Right ventricle myocardium superior (tissue), 1 donor: ENCODE measurements at regions not wholly inside any gene's neighbourhood (a gene's known extent, or its start where the extent isn't known, plus 50 kb on each side); places are given as distances from the start of the nearest gene placed in this dataset.

ENCODE experiments used
- ATAC-seq: fragments of 200-7000 bp; cut with Tn5 transposase; one replicate; pipeline ENCODE4 v1.9.1; 2020; ENCODE audit warnings: mild to moderate bottlenecking; ENCODE audit not compliant: poor library complexity
- DNase-seq: peaks from one replicate; pipeline ENCODE4 v3.0.0-alpha.2; 2020
- intact Hi-C: fragments of 100-400 bp; cut with DNase I; formaldehyde crosslinking; loops from one replicate; pipeline ENCODE4 v1.11.2; 2022
- donor health status: DM: no; HTN: yes; CAD: no; lungs with severe emphysema.

DNA sequence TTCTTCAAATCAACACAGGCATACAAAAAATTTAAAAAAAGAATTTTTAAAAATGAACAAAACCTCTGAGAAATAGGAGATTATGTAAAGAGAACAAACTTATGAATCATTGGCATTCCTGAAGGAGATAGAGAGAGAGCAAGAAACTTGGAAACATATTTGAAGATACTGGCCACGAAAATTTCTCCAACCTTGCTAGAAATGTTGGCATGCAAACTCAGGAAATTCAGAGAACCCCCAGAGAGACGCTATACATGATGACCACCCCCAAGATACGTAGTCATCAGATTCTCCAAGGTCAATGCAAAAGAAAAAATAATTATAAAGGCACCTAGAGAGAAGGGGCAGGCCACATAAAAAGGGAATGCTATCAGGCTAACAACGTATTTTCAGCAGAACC lies 472.5 kb downstream of the MTRR start:
- intact Hi-C loops: no loop called here
- ATAC-seq: no peak
- no peak for DNase-seq

DNA sequence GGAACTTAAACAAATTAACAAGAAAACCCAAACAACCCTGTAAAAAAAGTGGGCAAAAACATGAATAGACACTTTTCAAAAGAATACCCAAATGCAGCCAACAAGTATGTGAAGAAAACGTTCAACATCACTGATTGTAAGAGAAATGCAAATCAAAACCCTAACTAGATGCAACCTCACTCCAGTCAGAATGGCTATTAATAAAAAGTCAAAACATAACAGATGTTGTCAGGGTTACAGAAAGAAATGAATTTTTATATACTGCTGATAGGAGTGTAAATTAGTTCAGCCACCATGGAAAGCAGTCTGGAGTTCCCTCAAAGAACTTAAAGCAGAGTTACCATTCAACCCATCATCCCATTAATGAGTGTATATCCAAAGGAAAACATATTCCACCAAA lies 479.0 kb downstream of the MTRR start:
- ATAC-seq (no peak), DNase-seq (no peak)
- intact Hi-C loops: no loop called here

DNA sequence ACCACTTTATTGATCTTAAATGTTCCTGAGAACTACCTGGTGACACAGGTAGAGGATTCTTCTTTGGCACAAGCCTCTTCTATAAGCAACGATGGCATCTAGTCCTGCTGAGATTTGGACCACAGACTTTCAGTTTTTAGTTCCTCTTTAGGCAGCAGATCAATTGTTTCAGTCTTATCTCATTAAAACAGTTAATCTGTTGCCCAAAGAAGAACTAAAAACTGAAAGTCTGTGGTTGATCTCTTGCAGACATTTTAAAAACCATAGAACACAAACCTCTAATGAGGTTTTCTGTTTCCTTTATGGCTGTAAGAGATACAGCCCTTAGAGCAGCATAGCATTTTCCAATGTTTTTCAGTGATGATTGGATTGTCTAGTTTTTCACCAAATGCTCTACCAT lies 480.9 kb downstream of the MTRR start:
- intact Hi-C loops: no loop called here
- no peak for ATAC-seq
- DNase-seq: no peak

DNA sequence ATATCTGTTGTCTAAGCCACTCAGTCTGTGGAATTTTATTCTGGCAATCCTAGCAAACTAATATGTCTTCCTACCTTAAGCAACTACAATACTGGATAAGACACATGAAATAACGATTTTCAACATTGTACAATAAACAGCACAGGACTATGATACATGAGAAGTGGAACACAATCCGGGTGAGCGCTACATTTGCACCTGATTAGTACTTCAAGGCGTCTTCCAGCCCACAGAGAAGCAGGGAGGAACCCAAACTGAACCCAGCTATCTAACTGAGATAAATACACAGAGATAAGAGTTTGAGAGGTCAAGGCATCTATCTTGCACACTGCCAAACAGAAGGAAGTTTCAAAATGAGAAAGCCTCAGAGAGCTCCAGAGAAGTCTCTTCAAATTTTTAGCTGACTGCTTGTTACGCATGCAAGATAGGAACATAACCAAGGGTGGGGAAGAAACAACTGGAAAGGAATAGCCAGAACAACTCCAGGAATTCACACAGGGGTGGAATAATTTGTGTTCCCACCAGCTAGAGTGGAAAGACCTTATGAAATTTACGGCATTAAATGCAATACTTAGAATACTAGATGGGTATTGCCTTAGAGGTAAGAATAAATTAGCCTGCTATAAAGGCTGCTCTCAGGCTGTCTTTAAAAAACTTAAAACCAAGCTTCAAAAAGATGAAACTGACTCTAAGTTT lies 481.8 kb downstream of the MTRR start:
- intact Hi-C loops: no loop called here
- ATAC-seq (no peak), DNase-seq (no peak)

DNA sequence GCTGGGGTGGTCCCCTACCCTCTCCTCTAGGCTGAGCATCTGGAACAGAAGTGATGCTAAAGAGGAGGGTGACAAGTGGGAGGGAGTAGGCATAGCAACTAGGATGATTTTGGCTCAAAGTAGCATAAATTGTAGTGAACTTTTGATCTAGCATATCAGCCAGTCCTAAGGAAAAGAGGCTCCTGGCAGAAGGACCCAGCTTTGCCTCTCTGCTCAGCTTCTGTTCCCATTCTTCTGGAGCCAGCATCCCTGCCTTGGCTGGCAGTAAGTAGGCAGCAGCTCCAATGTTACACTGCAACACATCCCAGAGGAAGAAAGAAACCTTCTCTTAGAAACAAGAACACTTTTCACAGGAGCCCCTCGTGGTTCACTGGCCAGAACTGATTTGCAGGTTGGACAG lies 487.0 kb downstream of the MTRR start:
- intact Hi-C loops: no loop called here
- DNase-seq (no peak), ATAC-seq (no peak)

DNA sequence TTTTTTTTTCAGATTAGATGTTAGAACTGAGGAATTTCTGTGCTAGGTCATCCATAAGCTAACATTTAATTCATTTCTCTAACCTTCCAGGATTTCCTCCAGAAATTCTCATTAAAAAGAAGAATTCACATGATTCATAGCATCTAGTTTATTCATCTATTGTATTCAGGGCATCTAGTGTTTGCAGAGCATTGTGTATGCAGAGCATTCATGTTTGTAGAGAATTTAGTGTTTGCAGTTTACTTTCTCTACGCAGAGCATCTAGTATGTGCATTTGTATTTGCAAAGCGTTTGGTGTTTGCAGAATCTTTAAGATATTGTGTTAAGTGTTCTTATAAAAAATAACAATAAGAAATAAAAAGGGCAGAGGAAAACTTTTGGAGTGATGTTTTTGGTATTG lies 491.1 kb downstream of the MTRR start:
- intact Hi-C loops: no loop called here
- no peak for ATAC-seq
- no peak for DNase-seq

DNA sequence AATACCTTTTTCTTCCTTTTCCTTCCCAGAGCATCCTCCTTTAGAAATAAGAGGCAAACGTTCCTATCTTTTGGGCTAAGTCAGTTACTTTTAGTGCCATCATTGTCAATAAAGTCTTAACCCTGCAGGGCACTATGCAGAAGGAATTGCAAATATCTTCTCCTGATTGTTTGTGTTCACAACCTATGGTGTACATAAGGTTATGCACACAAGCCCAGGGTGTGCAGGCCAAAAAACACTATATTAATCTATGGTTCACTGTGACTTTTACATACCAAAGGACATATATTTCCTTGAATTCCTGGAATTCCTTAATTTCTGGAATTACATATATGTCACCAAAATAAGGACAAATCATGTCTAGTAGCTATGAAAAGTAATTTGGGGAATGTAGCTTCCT lies 493.5 kb downstream of the MTRR start:
- ATAC-seq: no peak
- DNase-seq: no peak
- intact Hi-C loops: no loop called here

DNA sequence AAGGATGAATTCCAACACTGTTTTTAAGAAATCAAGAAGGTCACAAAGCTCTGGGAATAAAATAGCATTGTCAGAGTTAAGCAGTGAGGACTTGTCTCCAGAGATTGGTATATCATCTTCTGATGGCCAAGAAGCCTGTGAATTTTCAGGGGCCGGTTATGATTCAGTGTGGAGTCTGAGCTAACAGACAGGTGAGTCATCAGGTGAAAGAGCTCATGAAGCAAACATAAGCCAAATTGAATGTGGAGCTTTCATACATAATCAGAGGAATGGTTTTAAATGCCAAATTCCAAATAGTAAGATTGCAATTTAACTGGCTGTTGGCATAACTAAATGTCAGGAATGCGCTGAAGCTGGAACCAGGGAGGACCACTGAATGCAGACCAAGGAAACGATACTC lies 494.2 kb downstream of the MTRR start:
- ATAC-seq (no peak), DNase-seq (no peak)
- intact Hi-C loops: no loop called here

DNA sequence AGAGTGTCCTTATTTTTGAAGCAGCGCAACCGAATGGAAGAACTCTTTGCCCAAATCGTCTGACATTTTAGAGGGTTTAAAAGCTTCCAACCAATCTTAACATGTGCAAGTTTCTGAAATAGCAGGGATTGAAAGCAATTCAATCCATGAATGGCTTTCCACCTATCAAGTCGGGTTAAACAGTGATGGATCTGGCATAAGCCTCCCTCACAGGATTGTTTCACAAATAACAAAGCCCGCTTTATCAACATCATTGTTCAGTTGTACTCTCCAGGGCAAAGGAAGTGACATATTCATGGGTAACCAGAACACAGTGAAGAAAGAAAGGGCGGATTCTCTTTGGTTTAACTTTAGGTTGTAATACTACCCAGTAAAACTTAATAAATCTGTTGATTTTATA lies 497.3 kb downstream of the MTRR start:
- no peak for ATAC-seq
- DNase-seq: no peak
- intact Hi-C loops: no loop called here

DNA sequence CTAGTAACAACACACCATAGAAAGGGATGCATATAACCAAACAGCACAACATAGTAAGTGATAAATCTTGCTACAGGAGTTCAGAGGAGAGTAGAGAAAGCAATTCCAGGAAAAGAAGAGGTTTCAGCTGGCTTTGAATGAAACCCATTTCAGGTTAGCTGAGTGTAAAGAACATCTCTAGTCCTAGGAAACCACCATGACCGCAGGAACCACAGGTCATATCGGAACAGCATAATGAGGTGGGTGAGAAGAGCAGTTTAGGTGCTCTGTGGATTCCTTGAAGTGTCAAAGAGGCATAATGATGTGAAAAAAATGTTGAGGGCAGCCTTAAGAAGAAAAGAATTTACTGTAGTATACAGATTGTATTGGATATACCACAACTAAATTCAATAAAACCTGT lies 507.5 kb downstream of the MTRR start:
- no peak for ATAC-seq
- DNase-seq: no peak
- intact Hi-C loops: no loop called here

DNA sequence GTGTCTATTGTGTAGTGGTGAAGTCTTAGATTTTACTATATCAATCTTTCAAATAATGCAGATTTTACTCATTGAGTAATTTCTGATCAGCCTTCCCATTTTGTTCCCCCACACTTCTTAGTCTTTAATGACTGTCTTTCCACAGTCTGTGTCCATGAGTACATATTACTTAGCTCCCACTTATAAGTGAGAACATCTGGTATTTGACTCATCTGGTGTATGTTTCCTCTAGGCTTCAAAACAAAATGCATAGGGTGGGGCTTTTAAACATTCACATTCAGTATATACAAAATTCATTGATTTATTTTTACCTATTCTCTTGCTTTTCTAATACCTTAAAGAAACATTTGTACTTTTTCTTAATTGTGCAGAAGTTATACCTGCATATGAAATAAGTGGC lies 513.0 kb downstream of the MTRR start:
- ATAC-seq (no peak), DNase-seq (no peak)
- intact Hi-C loops: no loop called here

DNA sequence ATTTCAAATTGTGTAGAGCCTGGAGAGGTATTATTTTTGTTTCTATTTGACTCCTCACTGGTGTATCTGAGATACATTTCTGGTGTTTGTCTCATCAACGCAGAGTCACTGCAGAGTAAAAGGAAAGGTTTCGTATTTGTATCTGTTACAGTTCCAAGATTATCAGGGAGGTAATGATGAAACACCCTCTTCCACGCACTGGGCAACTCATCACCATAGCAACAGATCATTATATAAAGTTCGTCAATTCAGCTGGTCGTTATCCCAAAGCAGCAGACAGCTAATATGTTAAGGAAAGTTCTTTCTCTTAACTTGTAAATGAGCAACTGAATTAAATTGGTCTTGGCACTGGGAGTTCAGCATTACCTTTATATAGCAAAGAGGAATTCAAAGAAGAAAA lies 513.5 kb downstream of the MTRR start:
- intact Hi-C loops: no loop called here
- ATAC-seq (no peak), DNase-seq (no peak)

DNA sequence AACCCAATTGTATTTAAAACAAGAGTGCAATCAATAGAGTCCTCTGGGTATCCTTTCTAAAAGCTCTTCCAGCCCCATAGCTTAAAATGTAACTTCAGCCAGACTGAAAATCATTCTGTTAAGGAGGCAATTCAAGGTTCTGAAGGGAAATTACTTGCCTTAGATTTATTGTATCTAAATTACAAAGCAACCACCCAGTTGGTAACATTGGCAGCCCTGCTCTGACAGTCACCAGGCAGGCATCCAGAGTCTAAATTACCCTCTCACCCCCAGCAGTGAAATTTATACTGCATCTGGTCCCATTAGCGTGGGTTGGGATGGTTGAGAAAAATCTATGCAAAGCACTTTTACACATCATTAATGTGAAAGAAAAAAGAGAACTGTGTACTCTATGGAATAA lies 514.7 kb downstream of the MTRR start:
- no peak for DNase-seq
- intact Hi-C loops: no loop called here
- ATAC-seq: no peak

DNA sequence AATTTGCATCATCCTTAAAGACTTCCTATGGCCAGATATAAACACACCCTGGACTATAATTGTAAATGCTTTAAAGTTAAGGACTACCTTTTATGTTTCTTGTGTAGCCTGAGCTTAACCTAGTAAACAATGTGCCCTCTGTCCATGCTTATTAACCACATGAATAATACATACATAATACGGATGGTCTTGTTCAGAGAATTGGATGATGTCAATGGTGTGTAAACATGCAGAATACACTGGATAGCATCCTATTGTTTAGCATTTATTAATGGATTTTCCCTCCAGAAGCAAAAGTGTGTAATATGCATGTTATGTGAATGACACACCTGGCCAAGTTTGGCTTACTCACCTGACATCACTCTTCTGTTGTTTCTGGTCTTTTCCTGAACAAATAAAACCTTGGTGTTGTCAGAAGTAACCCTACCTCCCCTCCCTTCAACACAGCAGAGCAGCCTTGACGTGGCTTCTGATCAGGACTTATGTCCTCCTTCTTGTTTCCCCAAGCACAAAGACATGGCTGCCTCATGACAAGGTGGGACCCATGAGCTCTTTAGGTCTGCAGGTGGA lies 517.9 kb downstream of the MTRR start:
- ATAC-seq (no peak), DNase-seq (no peak)
- intact Hi-C loops: no loop called here

DNA sequence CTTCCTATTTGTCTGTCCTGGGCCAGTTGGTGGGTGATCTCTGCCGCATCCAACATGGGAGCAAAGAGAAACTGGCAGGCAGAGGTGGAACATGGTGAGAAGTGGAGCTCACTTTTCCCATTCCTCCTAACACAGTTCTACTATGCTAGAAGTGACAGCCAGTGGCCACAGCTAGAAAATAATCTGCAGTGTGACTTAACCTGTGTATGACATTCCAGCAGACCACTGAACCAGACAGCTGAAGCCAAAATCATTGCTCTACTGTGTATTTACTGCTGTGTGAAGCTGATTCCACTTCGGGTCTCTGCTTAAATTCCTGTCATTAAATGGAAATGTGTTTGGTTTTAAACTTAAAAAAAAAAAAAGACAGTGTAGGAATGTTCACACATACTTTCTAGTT lies 523.0 kb downstream of the MTRR start:
- no peak for ATAC-seq
- intact Hi-C loops: no loop called here
- DNase-seq: no peak

DNA sequence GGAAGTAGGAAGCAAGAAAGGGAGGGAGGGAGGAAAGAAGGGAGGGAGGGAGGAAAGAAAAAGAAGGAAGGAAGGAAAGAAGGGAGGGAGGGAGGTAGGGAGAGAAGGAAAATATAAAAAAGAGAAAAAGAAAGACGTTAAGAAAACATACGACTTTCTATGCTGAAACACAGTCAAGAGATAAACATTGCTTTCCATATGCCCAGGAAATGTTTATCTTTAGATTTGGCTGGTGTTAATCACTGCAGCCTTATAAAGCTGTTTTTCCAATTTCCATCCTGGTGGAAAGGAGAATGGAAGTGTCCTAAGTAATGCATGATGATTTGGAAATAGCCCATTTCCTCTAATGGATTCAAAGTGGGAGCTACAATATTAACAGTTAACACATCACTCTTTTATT lies 524.3 kb downstream of the MTRR start:
- intact Hi-C loops: no loop called here
- no peak for DNase-seq
- no peak for ATAC-seq

DNA sequence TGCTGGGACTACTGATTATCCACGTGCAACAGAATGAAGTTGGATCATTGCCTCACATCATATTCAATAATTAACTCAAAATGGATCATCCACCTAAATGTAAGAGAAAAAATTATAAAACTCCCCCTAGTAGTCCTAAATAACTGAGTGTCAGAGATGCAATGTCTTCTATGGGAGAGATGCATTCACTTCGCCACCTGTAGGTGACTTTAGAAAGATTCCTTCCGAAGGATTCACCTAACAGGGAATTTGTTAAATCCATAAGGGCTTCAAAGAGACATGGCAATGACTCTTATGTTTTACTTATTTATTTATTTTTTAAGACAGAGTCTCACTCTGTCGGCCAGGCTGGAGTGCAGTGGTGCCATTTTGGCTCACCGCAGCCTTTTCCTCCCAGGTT lies 526.0 kb downstream of the MTRR start:
- intact Hi-C loops: no loop called here
- DNase-seq: no peak
- ATAC-seq: no peak

DNA sequence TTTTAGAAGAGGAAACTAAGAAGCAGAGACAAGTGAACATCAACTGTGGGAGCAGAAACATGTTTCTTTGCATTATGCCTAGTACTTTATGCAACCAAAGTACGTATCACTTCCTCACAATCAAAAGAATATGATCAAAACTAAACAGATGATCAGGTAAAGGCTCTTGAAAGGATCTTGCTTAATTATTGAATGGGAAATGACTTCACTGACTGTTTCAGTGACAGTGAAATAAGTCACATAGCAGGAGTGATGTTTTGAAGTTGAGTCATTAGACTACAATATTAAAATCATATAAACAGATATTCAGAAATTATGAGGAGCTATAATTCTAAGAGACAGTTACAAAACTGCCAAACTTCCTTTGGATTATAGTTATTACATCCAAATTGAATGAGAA lies 527.3 kb downstream of the MTRR start:
- intact Hi-C loops: no loop called here
- ATAC-seq: no peak
- no peak for DNase-seq

DNA sequence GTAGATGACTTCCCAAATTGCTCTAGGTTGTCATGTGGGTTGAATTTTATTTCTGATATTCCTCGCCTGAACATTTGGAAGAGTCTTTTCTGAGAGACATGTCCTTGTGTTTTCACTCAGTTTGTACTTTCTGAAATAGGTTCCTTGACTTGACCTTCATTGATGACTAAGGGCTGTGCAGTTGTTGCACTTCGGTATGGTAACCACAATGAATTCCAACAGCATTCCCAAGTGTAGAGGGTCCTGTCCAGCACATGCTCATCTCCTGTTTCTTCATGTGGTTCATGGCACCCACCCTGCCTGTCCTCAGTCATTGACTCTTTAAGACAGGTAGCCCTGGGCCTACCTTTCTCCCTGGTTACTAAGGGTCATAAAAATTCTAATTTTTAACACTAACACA lies 527.8 kb downstream of the MTRR start:
- intact Hi-C loops: no loop called here
- no peak for DNase-seq
- no peak for ATAC-seq

DNA sequence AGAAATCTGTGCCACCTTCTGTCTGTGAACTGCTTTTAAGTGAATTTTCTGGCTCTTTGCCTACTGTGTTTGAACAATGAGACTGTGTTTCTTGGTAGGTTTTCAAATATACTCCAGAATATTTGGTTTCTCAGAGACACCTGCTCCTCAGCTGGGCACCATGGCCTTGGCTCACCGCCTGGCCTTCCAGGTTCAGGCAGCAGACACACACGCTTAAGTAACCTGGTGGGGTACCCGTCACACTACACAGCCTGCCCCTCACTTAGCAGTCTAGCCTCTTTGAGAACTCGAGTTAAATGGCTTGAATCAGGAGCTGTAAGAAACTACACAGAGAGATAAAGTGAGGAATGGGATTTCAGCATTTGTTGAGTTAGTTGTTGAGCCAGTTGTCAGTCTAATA lies 530.5 kb downstream of the MTRR start:
- intact Hi-C loops: no loop called here
- DNase-seq (no peak), ATAC-seq (no peak)

DNA sequence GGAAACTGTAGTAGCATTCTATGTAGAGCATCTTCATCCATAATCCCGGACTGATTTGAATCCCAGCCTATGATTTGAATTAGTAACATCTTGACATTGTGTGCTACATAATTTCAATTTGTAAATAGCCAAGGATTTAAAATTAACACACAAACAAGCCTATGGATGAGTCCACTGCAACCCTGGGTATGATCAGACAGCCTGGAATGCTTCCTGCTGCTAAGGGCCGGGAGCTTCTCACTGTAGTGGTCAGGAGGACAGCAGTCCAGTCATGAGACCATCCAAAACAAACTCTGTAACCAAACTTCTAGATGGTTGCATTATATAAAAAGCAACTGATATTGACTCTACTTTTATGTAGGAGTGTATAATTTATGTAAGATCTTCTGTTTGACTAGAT lies 539.3 kb downstream of the MTRR start:
- ATAC-seq: no peak
- intact Hi-C loops: no loop called here
- DNase-seq: no peak
